Omental fat pad (tissue), 3 donors: ENCODE measurements at regions not wholly inside any gene's neighbourhood (a gene's known extent, or its start where the extent isn't known, plus 50 kb on each side); places are given as distances from the start of the nearest gene placed in this dataset.
"Not testable (repeated sequence)": the region's sequence is repeated elsewhere in the genome, so short reads cannot be mapped to it uniquely, and the experiment has no call there.

Experiments
- ATAC-seq: fragments of 150-250 bp; one replicate; pipeline ENCODE4 v1.9.1; 2016; ENCODE audit warnings: mild to moderate bottlenecking, moderate library complexity; ENCODE audit not compliant: low FRiP score
- DNase-seq: peaks from one replicate; pipeline ENCODE4 v3.0.0-alpha.2; 2019; ENCODE audit warnings: low spot score
- TF ChIP-seq, protein P1 (sequence below), 3 donors: fragments of 450-650 bp; IDR thresholded peaks; one replicate each; pipeline ENCODE4 v1.5.1; 2016 to 2017; ENCODE audit warnings: antibody characterized with exemption in 3 of 3, mild to moderate bottlenecking in 3 of 3, moderate library complexity in 2 of 3

DNA sequence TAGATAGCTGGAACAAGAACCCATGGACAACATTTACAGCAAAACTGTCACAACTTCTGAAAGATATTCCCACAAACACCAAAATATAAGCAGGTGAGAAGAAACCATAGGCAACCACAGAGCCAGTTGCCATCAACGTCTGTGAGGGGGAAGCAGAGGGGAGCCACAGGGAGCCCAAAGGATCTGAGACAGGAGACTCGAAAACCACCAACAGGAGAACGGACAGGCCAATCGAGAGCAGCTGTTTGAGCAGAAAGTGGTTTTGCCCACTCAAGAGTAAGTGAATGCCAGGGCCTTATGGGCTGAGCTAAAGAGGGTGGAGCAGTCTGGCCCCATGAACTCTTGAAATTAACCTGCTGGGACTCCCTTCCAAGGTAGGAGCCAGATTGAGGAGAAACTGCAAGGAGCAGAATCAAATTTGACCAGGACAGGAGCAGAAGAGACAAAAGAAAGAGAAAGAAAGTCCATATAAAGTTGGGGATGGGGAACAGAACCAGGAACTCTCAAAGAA is 195.4 kb downstream of the ANKRD60 start:
- TF ChIP-seq, protein P1, sequence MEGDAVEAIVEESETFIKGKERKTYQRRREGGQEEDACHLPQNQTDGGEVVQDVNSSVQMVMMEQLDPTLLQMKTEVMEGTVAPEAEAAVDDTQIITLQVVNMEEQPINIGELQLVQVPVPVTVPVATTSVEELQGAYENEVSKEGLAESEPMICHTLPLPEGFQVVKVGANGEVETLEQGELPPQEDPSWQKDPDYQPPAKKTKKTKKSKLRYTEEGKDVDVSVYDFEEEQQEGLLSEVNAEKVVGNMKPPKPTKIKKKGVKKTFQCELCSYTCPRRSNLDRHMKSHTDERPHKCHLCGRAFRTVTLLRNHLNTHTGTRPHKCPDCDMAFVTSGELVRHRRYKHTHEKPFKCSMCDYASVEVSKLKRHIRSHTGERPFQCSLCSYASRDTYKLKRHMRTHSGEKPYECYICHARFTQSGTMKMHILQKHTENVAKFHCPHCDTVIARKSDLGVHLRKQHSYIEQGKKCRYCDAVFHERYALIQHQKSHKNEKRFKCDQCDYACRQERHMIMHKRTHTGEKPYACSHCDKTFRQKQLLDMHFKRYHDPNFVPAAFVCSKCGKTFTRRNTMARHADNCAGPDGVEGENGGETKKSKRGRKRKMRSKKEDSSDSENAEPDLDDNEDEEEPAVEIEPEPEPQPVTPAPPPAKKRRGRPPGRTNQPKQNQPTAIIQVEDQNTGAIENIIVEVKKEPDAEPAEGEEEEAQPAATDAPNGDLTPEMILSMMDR (IDR thresholded peaks at IDR 0.05) = no peak
- DNase-seq = no peak
- ATAC-seq = no peak

DNA sequence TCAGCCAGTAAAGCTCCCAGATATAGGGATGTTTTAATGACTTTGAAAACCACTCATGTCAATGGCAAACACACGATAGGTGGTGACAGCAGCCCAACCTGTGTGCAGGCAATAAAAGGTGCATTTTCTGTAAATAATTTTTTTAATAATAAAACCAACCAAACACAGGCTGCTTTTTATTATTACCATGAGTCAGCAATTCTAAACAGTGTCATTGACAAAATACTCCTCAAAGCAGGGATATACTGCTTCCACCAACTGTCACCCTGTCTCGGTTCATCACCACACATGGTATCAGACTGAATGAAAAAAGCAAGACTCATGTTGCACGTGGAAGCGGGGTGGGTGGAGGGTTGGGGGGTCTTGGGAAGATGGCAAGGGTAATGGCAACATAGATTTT is 195.9 kb downstream of the ANKRD60 start:
- DNase-seq = no peak
- ATAC-seq = no peak
- TF ChIP-seq, protein P1 (IDR thresholded peaks at IDR 0.05) = no peak

DNA sequence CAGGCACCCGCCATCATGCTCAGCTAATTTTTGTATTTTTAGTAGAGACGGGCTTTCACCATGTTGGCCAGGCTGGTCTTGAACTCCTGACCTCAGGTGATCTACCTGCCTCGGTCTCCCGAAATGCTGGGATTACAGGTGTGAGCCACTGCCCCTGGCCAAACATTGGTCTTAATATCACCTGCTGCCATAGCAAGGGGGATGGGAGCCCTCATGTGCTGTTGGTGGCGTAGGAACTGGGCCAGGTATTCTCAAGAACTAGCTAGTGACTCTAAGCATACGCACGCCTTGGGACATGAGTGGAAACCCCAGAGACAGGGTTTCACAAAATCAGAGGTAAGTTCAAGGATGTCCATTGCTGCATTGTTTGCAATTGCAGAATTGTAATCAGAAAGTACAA is 197.1 kb downstream of the ANKRD60 start:
- not testable (repeated sequence) for ATAC-seq, DNase-seq

DNA sequence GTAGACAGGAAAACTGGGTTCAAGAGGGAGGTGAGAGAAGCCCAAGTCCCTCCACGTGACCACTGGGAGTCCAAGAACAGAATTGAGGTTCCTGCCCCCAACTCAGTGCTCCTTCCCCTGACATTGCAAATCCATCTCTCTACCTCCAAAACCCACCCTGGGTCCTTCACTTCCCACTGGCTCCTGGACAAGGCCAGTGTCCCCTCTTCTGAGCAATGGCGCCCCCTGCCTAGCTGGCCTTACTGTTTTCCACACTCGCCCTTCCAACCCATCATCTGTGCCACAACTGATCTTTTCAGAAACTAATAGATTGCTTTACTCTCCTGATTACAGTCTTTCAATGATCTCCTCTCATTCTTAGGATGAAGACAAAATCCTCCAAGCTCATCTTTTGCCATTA is 200.3 kb downstream of the ANKRD60 start:
- no peak for ATAC-seq
- TF ChIP-seq, protein P1 (IDR thresholded peaks at IDR 0.05) = no peak
- no peak for DNase-seq

DNA sequence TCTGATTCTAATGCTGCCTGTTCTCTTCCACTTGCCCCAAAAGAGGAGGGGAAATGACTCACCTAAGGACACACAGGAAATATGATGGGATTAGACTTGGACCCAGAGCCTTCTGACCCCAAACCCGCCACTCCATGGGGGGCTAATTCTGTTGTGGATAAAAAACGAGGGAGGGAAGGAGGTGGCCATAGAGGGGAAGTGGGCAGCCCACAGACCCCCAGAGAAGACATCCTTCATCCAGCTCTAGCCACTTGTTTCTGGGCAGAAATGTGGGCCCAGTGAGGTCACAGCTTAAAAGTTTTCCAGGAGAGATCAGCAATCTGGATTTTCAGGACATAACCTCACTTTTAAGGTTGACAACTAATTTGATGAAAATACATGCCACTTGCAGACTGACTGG is 202.1 kb downstream of the ANKRD60 start:
- DNase-seq (no peak), ATAC-seq (no peak)
- TF ChIP-seq, protein P1 (IDR thresholded peaks at IDR 0.05) = no peak

DNA sequence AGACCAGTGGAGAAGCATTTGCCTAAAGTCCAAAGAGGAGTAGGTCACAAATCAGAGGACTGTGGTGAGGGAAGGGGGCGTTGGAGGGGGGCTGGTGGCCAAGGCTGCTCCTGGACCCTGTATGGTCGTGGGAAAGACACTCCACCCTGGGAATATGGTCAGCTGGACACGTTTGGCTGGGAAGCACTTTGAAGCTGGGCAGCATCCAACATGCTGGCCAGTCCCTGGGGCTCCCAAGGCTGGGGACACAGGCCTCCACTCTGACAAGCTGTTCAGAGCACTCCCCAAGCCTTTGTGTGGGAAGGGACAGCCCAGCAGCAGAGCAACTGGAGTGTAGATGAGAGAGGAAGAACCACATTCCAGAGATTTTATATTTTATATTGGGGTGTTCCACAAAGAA is 203.2 kb downstream of the ANKRD60 start:
- DNase-seq (no peak), ATAC-seq (no peak)
- TF ChIP-seq, protein P1 (IDR thresholded peaks at IDR 0.05) = no peak

DNA sequence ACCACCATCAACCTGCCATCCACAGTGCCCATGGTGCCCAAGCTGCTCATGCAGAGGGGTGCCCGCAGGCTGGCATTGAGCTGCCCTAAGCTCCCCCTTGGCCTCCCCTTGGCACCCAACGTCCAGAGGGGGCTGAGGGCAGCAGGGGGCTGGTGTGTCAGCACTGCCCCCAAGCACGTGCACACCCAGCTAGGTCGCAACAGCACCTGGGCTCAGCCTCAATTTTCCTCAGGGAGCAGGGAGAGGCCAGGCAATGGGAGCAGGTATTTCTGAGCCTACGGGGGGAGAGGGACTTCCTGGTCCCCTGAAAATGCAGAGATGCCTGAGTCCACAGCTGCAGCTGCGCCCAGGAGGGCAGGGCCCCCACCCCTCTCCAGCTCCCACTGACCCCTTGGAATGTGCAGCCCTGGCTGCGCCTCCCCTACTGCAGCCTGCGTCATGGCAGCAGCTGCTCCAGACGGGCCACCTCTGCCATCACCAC is 204.2 kb downstream of the ANKRD60 start:
- no peak for ATAC-seq
- DNase-seq = no peak
- TF ChIP-seq, protein P1 (IDR thresholded peaks at IDR 0.05) = no peak

DNA sequence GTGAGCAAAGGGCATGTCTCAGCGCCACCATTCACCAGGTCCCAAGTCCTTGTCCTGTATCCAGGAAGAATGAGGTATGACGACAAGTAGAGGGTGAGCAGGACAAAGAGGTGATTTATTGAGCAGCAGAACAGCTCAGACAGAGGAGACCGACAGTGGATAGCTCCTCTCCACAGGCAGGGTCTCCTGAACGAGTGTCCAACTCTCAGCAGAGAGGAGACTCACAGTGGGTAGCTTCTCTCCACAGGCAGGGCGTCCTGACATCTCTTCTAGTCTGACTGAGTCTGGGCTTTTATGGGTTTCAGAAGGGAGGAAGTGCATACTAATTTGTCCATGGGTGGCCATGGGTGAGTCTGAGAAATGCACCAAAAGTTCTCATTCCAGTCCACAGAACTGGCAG is 204.7 kb downstream of the ANKRD60 start:
- ATAC-seq (no peak), DNase-seq (no peak)
- TF ChIP-seq, protein P1 (IDR thresholded peaks at IDR 0.05) = no peak
